NCI-H2171 (cell line): ENCODE measurements at regions not wholly inside any gene's neighbourhood (a gene's known extent, or its start where the extent isn't known, plus 50 kb on each side); places are given as distances from the start of the nearest gene placed in this dataset.

ENCODE experiments used
- DNase-seq: peaks from one replicate; lab custom pipeline; 2025; lab: John Stamatoyannopoulos, UW

- DNase-seq, result no peak
Measured at GRCh38 chr5:156271569-156271968, 55.4 kb upstream of the SGCD start.

GRCh38 chr5:156272139-156272538 is 54.8 kb upstream of the SGCD start:
- no peak for DNase-seq

GRCh38 chr5:156273325-156273724 is 53.6 kb upstream of the SGCD start:
- no peak for DNase-seq

- no peak for DNase-seq
Measured at GRCh38 chr5:156274453-156274852, 52.5 kb upstream of the SGCD start.
